Fibroblast of the aortic adventitia (primary cell): ENCODE measurements at regions not wholly inside any gene's neighbourhood (a gene's known extent, or its start where the extent isn't known, plus 50 kb on each side); places are given as distances from the start of the nearest gene placed in this dataset.

ENCODE experiments used
- DNase-seq: peaks from one replicate; pipeline ENCODE4 v3.0.0-alpha.2; 2010; ENCODE audit warnings: low read depth
- H3K4me3 ChIP-seq: 2 replicates; pipeline ENCODE4 v1.5.1; 2011; ENCODE audit warnings: low read depth, mild to moderate bottlenecking, control low read depth, low read length, moderate library complexity
- CTCF ChIP-seq: IDR thresholded peaks from 2 replicates; pipeline ENCODE4 v1.5.1; 2011; ENCODE audit warnings: mild to moderate bottlenecking, low read length, control low read depth, inconsistent platforms; ENCODE audit not compliant: insufficient read depth

GRCh38 chr1:229203030-229203751 is 67.7 kb upstream of the RAB4A start:
- no peak overlapping the region for H3K4me3 ChIP-seq
- DNase-seq: peak; percentile 92
- TF ChIP-seq CTCF: no peak

- no peak overlapping the region for H3K4me3 ChIP-seq
- DNase-seq: no peak
- TF ChIP-seq CTCF: no peak
Observed at GRCh38 chr1:229203991-229204632, 66.8 kb upstream of the RAB4A start.

- peak; percentile 98 for DNase-seq
- TF ChIP-seq CTCF: no peak
- H3K4me3 ChIP-seq: peak overlapping the region; percentile 29
Observed at GRCh38 chr1:229204921-229205777, 65.8 kb upstream of the RAB4A start.

- DNase-seq: no peak
- no peak for TF ChIP-seq CTCF
- H3K4me3 ChIP-seq: no peak overlapping the region
Observed at GRCh38 chr1:229205854-229206253, 65.1 kb upstream of the RAB4A start.

GRCh38 chr1:229207916-229208315 is 63.0 kb upstream of the RAB4A start:
- H3K4me3 ChIP-seq: no peak overlapping the region
- no peak for TF ChIP-seq CTCF
- DNase-seq: no peak

- TF ChIP-seq CTCF: no peak
- peak; percentile 45 for DNase-seq
- H3K4me3 ChIP-seq: no peak overlapping the region
Observed at GRCh38 chr1:229208481-229208880, 62.4 kb upstream of the RAB4A start.
